ENCODE measurements at regions not wholly inside any gene's neighbourhood (a gene's known extent, or its start where the extent isn't known, plus 50 kb on each side); places are given as distances from the start of the nearest gene placed in this dataset.

DNA sequence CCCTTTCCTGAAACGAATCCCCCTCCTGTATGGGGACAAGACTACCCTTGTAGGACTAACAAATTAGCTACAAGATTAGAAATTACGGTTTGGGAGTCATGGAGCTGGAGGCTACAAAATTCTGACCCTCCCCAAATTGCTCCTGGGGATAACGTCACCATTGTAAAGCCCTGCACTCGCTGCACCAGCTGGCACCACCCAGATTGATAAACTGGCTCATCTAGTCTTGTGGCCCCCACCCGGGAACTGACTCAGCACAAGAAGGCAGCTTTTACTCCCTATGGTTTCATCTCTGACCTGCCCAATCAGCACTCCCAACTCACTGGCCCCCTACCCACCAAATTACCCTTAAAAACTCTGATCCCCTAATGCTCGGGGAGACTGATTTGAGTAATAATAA lies 150.6 kb upstream of the TSC22D1 start:
- Histone ChIP-seq H3K9me3 (ENCODE audit: control insufficient read depth, insufficient read depth, low read depth, low read length) (no peaks in the 10 kb centered on the region), H3K27ac (ENCODE audit: low read length) (no peak overlapping the region), H3K36me3 (ENCODE audit: control insufficient read depth, insufficient read depth, low read length) (no peaks in the 10 kb centered on the region), H3K27me3 (ENCODE audit: control insufficient read depth, insufficient read depth, low read length) (no peaks in the 10 kb centered on the region), H3K4me3 (ENCODE audit: low read depth in 2 of 2, low read length in 2 of 2) (no peak overlapping the region), H3K4me1 (ENCODE audit: control insufficient read depth, insufficient read depth, low read length) (no peaks in the 10 kb centered on the region)
- in situ Hi-C loops (cut with HindIII; ENCODE audit: low pct_unique_long_range_greater_than_20kb, low sequenced_read_pairs) = no loop called here
- ATAC-seq (no peak), DNase-seq (ENCODE audit: low read depth, low spot score) (no peak)
- intact Hi-C loops (cut with micrococcal nuclease; ENCODE audit: unreplicated experiment) = no loop called here
- no TSS peak for BruUV-seq (replicated peaks)
- TF ChIP-seq, protein P1, sequence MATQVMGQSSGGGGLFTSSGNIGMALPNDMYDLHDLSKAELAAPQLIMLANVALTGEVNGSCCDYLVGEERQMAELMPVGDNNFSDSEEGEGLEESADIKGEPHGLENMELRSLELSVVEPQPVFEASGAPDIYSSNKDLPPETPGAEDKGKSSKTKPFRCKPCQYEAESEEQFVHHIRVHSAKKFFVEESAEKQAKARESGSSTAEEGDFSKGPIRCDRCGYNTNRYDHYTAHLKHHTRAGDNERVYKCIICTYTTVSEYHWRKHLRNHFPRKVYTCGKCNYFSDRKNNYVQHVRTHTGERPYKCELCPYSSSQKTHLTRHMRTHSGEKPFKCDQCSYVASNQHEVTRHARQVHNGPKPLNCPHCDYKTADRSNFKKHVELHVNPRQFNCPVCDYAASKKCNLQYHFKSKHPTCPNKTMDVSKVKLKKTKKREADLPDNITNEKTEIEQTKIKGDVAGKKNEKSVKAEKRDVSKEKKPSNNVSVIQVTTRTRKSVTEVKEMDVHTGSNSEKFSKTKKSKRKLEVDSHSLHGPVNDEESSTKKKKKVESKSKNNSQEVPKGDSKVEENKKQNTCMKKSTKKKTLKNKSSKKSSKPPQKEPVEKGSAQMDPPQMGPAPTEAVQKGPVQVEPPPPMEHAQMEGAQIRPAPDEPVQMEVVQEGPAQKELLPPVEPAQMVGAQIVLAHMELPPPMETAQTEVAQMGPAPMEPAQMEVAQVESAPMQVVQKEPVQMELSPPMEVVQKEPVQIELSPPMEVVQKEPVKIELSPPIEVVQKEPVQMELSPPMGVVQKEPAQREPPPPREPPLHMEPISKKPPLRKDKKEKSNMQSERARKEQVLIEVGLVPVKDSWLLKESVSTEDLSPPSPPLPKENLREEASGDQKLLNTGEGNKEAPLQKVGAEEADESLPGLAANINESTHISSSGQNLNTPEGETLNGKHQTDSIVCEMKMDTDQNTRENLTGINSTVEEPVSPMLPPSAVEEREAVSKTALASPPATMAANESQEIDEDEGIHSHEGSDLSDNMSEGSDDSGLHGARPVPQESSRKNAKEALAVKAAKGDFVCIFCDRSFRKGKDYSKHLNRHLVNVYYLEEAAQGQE (IDR thresholded peaks at IDR 0.05; ENCODE audit: insufficient read depth in 1 of 2, low read depth in 2 of 2, low read length in 1 of 2) = no peak
- no peak for TF ChIP-seq SIN3A (IDR thresholded peaks at IDR 0.05; ENCODE audit: borderline replicate concordance, insufficient read depth, low read depth, low read length)
- TF ChIP-seq, protein P2, sequence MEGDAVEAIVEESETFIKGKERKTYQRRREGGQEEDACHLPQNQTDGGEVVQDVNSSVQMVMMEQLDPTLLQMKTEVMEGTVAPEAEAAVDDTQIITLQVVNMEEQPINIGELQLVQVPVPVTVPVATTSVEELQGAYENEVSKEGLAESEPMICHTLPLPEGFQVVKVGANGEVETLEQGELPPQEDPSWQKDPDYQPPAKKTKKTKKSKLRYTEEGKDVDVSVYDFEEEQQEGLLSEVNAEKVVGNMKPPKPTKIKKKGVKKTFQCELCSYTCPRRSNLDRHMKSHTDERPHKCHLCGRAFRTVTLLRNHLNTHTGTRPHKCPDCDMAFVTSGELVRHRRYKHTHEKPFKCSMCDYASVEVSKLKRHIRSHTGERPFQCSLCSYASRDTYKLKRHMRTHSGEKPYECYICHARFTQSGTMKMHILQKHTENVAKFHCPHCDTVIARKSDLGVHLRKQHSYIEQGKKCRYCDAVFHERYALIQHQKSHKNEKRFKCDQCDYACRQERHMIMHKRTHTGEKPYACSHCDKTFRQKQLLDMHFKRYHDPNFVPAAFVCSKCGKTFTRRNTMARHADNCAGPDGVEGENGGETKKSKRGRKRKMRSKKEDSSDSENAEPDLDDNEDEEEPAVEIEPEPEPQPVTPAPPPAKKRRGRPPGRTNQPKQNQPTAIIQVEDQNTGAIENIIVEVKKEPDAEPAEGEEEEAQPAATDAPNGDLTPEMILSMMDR (IDR thresholded peaks at IDR 0.05) = no peak
- no peak for TF ChIP-seq TCF7L2 (IDR thresholded peaks at IDR 0.05; ENCODE audit: low read depth, low read length)
- no peak for TF ChIP-seq POLR2AphosphoS5 (IDR thresholded peaks at IDR 0.05; ENCODE audit: low read depth, low read length)
- ChIA-PET POLR2A (interaction anchor here (0.5 kb wide), 1 partner anchor 688 kb away, joined by 4 read pairs; no protein-coding TSS in a partner anchor), CTCF (no interaction called here)

DNA sequence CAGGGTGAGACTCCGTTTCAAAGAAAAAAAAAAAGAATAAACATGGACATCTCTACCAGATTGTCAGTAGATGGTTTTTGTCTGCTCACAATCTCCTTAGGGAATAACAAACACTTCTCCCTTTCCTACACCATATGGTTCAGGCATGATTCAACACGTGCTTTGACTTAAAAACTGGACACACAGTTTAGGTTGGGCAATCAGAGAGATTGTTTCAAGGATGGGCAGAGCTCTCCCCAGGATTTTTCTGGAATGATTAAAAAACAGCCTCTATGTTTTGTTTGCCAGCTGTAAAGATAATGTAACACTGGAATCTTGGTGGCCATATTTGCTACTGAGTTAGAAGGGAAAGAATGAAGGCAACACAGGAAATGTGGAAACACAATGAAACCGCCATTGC lies 150.1 kb upstream of the TSC22D1 start:
- ChIA-PET POLR2A (no interaction called here), CTCF (interaction anchor here (0.6 kb wide), 1 partner anchor 11 kb away, joined by 3 read pairs; no protein-coding TSS in a partner anchor)
- no peaks in the 10 kb centered on the region for H3K4me1 ChIP-seq (ENCODE audit: control insufficient read depth, insufficient read depth, low read length)
- ATAC-seq (no peak), DNase-seq (ENCODE audit: low read depth, low spot score) (no peak)
- TF ChIP-seq SIN3A (IDR thresholded peaks at IDR 0.05; ENCODE audit: borderline replicate concordance, insufficient read depth, low read depth, low read length) = no peak
- TF ChIP-seq, protein P1 (IDR thresholded peaks at IDR 0.05; ENCODE audit: insufficient read depth in 1 of 2, low read depth in 2 of 2, low read length in 1 of 2) = no peak
- TF ChIP-seq TCF7L2 (IDR thresholded peaks at IDR 0.05; ENCODE audit: low read depth, low read length) = no peak
- TF ChIP-seq, protein P2 (IDR thresholded peaks at IDR 0.05) = no peak
- TF ChIP-seq POLR2AphosphoS5 (IDR thresholded peaks at IDR 0.05; ENCODE audit: low read depth, low read length) = no peak
- no peaks in the 10 kb centered on the region for H3K27me3 ChIP-seq (ENCODE audit: control insufficient read depth, insufficient read depth, low read length)
- H3K36me3 ChIP-seq (ENCODE audit: control insufficient read depth, insufficient read depth, low read length) = no peaks in the 10 kb centered on the region
- BruUV-seq (replicated peaks) = no TSS peak
- in situ Hi-C loops (cut with HindIII; ENCODE audit: low pct_unique_long_range_greater_than_20kb, low sequenced_read_pairs) = no loop called here
- H3K4me3 ChIP-seq (ENCODE audit: low read depth in 2 of 2, low read length in 2 of 2) = no peak overlapping the region
- intact Hi-C loops (cut with micrococcal nuclease; ENCODE audit: unreplicated experiment) = no loop called here
- no peaks in the 10 kb centered on the region for H3K9me3 ChIP-seq (ENCODE audit: control insufficient read depth, insufficient read depth, low read depth, low read length)
- H3K27ac ChIP-seq (ENCODE audit: low read length) = no peak overlapping the region
